Gastrocnemius medialis (tissue), 4 donors: ENCODE measurements at regions not wholly inside any gene's neighbourhood (a gene's known extent, or its start where the extent isn't known, plus 50 kb on each side); places are given as distances from the start of the nearest gene placed in this dataset.

Experiments used
- ATAC-seq, 2 donors: fragments of 150-250 bp; one replicate each; pipeline ENCODE4 v1.9.1; 2016
- DNase-seq, 2 donors: peaks; one replicate each; pipeline ENCODE4 v3.0.0-alpha.2; 2019
- H3K27ac ChIP-seq, 4 donors: fragments of 200-600 bp; sonication (generic); 1 replicate in 1 of 4; 2 replicates in 3 of 4; pipeline ENCODE4 v1.5.1; 2016 to 2018; ENCODE audit warnings: mild to moderate bottlenecking in 2 of 4, moderate library complexity in 1 of 4
- H3K27me3 ChIP-seq, 3 donors: fragments of 200-600 bp; sonication (generic) in 2 of 3; 1 replicate in 1 of 3; 2 replicates in 2 of 3; pipeline versions ENCODE4 v1.5.1 to v1.6.0; 2016 to 2019; ENCODE audit warnings: mild to moderate bottlenecking in 1 of 3, moderate library complexity in 1 of 3
- H3K36me3 ChIP-seq, 2 donors: fragments of 200-600 bp; sonication (generic) in 1 of 2; one replicate each; pipeline ENCODE4 v1.5.1; 2017 to 2018
- H3K4me1 ChIP-seq, 2 donors: fragments of 200-600 bp; sonication (generic) in 1 of 2; one replicate each; pipeline ENCODE4 v1.5.1; 2016 to 2017; ENCODE audit warnings: mild to moderate bottlenecking in 2 of 2
- H3K4me3 ChIP-seq, 4 donors: fragments of 200-600 bp; sonication (generic) in 3 of 4; 1 replicate in 1 of 4; 2 replicates in 3 of 4; pipeline ENCODE4 v1.5.1; 2016 to 2019; ENCODE audit warnings: mild to moderate bottlenecking in 2 of 4
- H3K9me3 ChIP-seq, 3 donors: fragments of 200-600 bp; sonication (generic) in 2 of 3; 1 replicate in 1 of 3; 2 replicates in 2 of 3; pipeline ENCODE4 v1.5.1; 2016 to 2019
- POLR2A ChIP-seq, 2 donors: fragments of 450-650 bp; IDR thresholded peaks; one replicate each; pipeline ENCODE4 v1.6.1; 2017; ENCODE audit warnings: antibody characterized with exemption in 2 of 2, mild to moderate bottlenecking in 2 of 2, moderate library complexity in 2 of 2
- in situ Hi-C, 4 donors: fragments of 200-750 bp; cut with MboI; loops; one replicate each; pipeline versions ENCODE4 v1.15.0 to v1.8.0; 2017; ENCODE audit warnings: low sequenced_read_pairs in 4 of 4
- intact Hi-C: fragments of 100-400 bp; cut with DNase I; formaldehyde crosslinking; loops from one replicate; pipeline ENCODE4 v1.15.1; 2023; ENCODE audit warnings: low total_unique reads
- TF ChIP-seq, protein P1 (sequence below), 5 experiments: fragments of 450-650 bp in 3 of 5; fragments of 200-600 bp in 2 of 5; sonication (generic) in 2 of 5; IDR thresholded peaks in 4 of 5; conservative IDR thresholded peaks in 1 of 5; 1 replicate in 4 of 5; 2 replicates in 1 of 5; pipeline ENCODE4 v1.5.1; 2016 to 2019; ENCODE audit warnings: antibody characterized with exemption in 5 of 5, mild to moderate bottlenecking in 3 of 5, moderate library complexity in 3 of 5

- no peak for DNase-seq
- in situ Hi-C loops (no loop called here), intact Hi-C loops (no loop called here)
- no peak overlapping the region for H3K27ac ChIP-seq
- no peaks in the 10 kb centered on the region for H3K9me3 ChIP-seq
- no peak for ATAC-seq
- H3K36me3 ChIP-seq, result no peaks in the 10 kb centered on the region
- H3K4me3 ChIP-seq, result no peak overlapping the region
- H3K4me1 ChIP-seq, result no peaks in the 10 kb centered on the region
- TF ChIP-seq, protein P1, sequence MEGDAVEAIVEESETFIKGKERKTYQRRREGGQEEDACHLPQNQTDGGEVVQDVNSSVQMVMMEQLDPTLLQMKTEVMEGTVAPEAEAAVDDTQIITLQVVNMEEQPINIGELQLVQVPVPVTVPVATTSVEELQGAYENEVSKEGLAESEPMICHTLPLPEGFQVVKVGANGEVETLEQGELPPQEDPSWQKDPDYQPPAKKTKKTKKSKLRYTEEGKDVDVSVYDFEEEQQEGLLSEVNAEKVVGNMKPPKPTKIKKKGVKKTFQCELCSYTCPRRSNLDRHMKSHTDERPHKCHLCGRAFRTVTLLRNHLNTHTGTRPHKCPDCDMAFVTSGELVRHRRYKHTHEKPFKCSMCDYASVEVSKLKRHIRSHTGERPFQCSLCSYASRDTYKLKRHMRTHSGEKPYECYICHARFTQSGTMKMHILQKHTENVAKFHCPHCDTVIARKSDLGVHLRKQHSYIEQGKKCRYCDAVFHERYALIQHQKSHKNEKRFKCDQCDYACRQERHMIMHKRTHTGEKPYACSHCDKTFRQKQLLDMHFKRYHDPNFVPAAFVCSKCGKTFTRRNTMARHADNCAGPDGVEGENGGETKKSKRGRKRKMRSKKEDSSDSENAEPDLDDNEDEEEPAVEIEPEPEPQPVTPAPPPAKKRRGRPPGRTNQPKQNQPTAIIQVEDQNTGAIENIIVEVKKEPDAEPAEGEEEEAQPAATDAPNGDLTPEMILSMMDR (IDR thresholded peaks at IDR 0.05 in 4 of 5, conservative IDR thresholded peaks at IDR 0.05 in 1 of 5), result no peak
- no peak for TF ChIP-seq POLR2A (IDR thresholded peaks at IDR 0.05)
- no peaks in the 10 kb centered on the region for H3K27me3 ChIP-seq
Observed at GRCh38 chr17:53891726-53892125, 69.0 kb downstream of the KIF2B start.

- intact Hi-C loops (no loop called here), in situ Hi-C loops (no loop called here)
- no peaks in the 10 kb centered on the region for H3K36me3 ChIP-seq
- ATAC-seq (no peak), DNase-seq (no peak)
- TF ChIP-seq, protein P1 (IDR thresholded peaks at IDR 0.05 in 4 of 5, conservative IDR thresholded peaks at IDR 0.05 in 1 of 5), result no peak
- TF ChIP-seq POLR2A (IDR thresholded peaks at IDR 0.05), result no peak
- no peaks in the 10 kb centered on the region for H3K4me1 ChIP-seq
- no peaks in the 10 kb centered on the region for H3K27me3 ChIP-seq
- H3K27ac ChIP-seq, result no peak overlapping the region
- no peaks in the 10 kb centered on the region for H3K9me3 ChIP-seq
- H3K4me3 ChIP-seq, result no peak overlapping the region
Observed at GRCh38 chr17:53892222-53892621, 69.5 kb downstream of the KIF2B start.

DNA sequence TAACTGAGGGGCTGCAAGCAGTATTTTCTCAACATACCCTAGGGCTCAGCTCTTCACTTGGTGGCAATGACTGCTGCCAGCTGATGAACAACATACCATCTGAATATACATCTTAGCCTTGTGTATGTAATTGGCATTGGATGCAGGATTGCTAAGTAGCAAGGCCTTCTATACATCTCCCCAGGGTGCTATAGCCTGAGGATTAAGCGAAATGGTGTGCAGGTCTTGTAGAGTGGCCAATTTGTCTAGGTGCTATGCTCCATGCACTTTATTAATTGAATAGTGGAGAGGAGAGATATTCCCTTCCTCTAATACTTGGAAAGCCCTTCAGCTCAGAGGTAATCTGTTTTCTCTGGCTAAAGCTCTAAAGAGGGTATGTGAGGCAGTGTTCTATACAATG lies 71.9 kb downstream of the KIF2B start:
- Histone ChIP-seq H3K4me3 (no peak overlapping the region), H3K36me3 (no peaks in the 10 kb centered on the region), H3K27ac (no peak overlapping the region), H3K4me1 (no peaks in the 10 kb centered on the region), H3K9me3 (no peaks in the 10 kb centered on the region), H3K27me3 (no peaks in the 10 kb centered on the region)
- DNase-seq (no peak), ATAC-seq (no peak)
- TF ChIP-seq POLR2A (IDR thresholded peaks at IDR 0.05), result no peak
- TF ChIP-seq, protein P1 (IDR thresholded peaks at IDR 0.05 in 4 of 5, conservative IDR thresholded peaks at IDR 0.05 in 1 of 5), result no peak
- intact Hi-C loops, result no loop called here
- in situ Hi-C loops, result no loop called here

- intact Hi-C loops (no loop called here), in situ Hi-C loops (no loop called here)
- ATAC-seq (no peak), DNase-seq (no peak)
- Histone ChIP-seq H3K4me1 (no peaks in the 10 kb centered on the region), H3K9me3 (no peaks in the 10 kb centered on the region), H3K36me3 (no peaks in the 10 kb centered on the region), H3K27me3 (no peaks in the 10 kb centered on the region), H3K4me3 (no peak overlapping the region), H3K27ac (no peak overlapping the region)
- TF ChIP-seq, protein P1 (IDR thresholded peaks at IDR 0.05 in 4 of 5, conservative IDR thresholded peaks at IDR 0.05 in 1 of 5), result no peak
- no peak for TF ChIP-seq POLR2A (IDR thresholded peaks at IDR 0.05)
Observed at GRCh38 chr17:53896047-53896446, 73.3 kb downstream of the KIF2B start.

- no peak for TF ChIP-seq POLR2A (IDR thresholded peaks at IDR 0.05)
- TF ChIP-seq, protein P1 (IDR thresholded peaks at IDR 0.05 in 4 of 5, conservative IDR thresholded peaks at IDR 0.05 in 1 of 5), result no peak
- no peak for DNase-seq
- Histone ChIP-seq H3K27ac (no peak overlapping the region), H3K36me3 (no peaks in the 10 kb centered on the region), H3K9me3 (no peaks in the 10 kb centered on the region), H3K4me1 (no peaks in the 10 kb centered on the region), H3K4me3 (no peak overlapping the region), H3K27me3 (no peaks in the 10 kb centered on the region)
- ATAC-seq, result no peak
- intact Hi-C loops (no loop called here), in situ Hi-C loops (no loop called here)
Observed at GRCh38 chr17:53900951-53901350, 78.2 kb downstream of the KIF2B start.
